GM18499 (cell line): ENCODE measurements at regions not wholly inside any gene's neighbourhood (a gene's known extent, or its start where the extent isn't known, plus 50 kb on each side); places are given as distances from the start of the nearest gene placed in this dataset.

Experiments
- ATAC-seq: cut with Tn5 transposase; IDR thresholded peaks from one replicate; pipeline ENCODE4 v1.9.1; 2021; ENCODE audit warnings: moderate number of reproducible peaks; ENCODE audit not compliant: insufficient read depth, unreplicated experiment

DNA sequence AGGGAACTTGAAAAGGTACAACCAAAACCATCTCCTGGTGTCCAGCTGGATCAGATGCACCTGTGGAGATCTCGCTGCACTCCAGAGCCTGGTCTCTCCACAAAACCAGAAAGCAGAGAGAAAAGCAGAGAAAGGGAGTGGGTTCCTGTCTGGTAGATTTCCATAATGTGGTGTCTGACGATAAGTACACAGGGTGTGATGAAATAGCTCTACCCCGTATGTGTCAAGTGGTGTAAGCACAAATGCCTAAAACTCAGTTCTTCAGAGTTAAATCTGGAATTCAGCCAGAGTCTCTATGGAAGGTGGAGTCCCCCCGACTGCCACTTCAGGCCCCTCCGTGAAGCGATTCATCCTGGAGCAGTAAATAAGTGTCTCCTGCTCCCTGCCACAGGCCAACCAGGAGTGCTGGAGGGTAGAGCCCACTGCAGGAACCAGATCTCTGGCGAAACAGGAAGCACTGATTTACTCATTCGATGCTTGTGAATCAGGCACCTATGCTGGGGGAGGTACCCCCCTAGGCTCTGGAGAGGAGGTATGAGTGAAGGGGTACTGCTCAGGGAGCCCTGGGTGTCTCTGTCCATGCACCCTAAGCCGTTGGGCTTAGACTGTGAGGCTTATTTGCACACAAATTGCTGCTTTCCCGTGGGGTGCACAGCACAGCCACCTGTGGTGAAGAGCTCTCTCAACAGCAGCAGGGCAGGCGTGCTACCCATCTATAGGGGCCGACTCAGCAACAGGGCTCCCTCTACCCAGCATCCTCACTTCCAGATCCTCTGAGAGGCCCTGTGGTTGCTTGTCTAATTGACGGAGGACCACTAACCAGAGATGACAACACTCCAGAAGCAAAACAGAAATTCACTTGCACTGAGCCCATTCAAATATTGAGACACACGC lies 97.1 kb upstream of the MYOCD start:
- ATAC-seq, result no peak

DNA sequence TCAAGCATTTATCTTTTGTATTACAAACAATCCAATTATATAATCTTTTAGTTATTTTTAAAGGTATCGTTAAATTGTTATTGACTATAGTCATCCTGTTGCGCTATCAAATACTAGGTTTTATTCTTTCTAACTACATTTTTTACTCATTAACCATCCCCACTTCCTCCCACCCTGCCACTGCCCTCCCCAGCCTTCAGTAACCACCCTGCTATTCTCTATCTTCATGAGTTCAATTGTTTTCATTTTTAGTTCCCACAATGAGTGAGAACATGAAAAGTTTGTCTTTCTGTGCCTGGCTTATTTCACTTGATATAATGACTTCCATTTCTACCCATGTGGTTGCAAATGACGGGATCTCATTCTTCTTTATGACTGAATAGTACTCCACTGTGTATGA lies 94.1 kb upstream of the MYOCD start:
- no peak for ATAC-seq

DNA sequence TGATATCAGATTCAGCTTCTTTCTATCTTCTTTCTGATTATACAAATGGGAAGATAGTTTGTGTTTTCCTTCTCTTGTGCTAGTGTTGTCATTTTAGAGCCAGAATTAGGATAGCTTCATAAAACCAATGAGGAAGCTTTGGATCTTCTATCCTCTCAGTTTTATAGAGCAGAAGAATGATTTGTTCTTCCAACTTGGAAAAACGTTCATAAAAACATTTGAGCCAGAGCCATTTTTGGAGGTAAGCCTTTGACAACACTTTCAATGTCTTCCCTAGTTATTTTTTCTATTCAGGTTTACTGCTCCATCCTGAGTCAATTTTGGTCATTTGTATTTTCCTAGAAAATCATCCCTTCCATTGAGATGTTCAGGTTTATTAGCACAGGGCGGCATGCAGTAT lies 91.2 kb upstream of the MYOCD start:
- ATAC-seq, result no peak

DNA sequence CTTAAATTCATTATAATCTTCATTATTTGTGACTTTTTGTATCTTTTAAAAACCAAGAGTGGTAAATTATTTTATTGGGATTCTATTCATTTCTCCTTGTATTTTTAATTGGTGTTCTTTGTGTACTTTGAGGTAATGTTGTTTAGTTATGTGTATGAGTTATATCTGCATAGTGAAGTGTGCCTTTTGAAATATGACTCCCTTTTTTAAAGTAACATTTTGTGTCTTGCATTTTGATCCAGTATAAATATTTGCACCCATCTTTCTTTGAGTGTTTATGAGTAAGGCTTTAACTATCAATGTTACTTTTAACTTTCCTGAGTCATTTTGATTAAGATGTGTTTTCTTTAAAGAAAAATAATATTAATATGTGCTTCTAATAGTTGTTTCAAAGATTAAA lies 90.0 kb upstream of the MYOCD start:
- ATAC-seq, result no peak

- ATAC-seq, result no peak
Observed at GRCh38 chr17:12579288-12579687, 86.4 kb upstream of the MYOCD start.

GRCh38 chr17:12580640-12581039 lies 85.0 kb upstream of the MYOCD start:
- ATAC-seq, result no peak

DNA sequence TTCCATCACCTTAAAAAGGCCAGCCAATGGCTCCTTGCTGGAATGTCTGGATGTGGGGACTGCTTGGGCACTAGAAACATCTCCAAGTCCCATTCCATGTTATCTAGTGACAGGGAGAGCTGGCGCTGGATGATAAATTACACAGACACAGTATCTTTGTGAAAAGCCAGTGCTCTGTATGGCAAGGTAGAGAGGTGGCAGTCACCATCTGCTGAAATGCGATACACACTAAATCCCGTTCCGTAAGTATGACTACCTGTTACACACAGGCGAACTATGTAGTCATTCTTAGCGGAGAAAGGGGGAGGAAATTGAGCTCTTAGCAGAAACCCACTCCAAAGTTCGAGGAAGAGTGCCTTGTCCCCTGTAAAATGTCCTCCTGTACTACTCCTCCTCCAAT lies 81.0 kb upstream of the MYOCD start:
- no peak for ATAC-seq

DNA sequence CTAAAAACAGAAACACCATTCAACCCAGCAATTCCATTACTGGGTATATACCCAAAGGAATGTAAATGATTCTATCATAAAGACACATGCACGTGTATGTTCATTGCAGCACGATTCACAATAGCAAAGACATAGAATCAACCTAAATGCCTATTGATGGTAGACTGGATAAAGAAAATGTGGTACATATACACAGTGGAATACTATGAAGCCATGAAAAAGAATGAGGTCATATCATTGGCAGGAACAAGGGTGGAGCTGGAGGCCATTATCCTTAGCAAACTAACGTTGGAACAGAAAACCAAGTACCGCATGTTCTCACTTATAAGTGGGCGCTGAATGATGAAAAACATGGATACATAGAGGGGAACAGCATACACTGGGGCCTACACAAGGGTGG lies 77.2 kb upstream of the MYOCD start:
- ATAC-seq, result no peak

- no peak for ATAC-seq
Observed at GRCh38 chr17:12590417-12590816, 75.3 kb upstream of the MYOCD start.

- ATAC-seq, result no peak
Observed at GRCh38 chr17:12591021-12591735, 74.5 kb upstream of the MYOCD start.

- no peak for ATAC-seq
Observed at GRCh38 chr17:12592941-12593340, 72.7 kb upstream of the MYOCD start.

- ATAC-seq, result no peak
Observed at GRCh38 chr17:12596961-12597360, 68.7 kb upstream of the MYOCD start.

GRCh38 chr17:12597895-12598294 lies 67.8 kb upstream of the MYOCD start:
- no peak for ATAC-seq

GRCh38 chr17:12599186-12599920 lies 66.3 kb upstream of the MYOCD start:
- ATAC-seq, result no peak

GRCh38 chr17:12600349-12600748 lies 65.3 kb upstream of the MYOCD start:
- no peak for ATAC-seq

DNA sequence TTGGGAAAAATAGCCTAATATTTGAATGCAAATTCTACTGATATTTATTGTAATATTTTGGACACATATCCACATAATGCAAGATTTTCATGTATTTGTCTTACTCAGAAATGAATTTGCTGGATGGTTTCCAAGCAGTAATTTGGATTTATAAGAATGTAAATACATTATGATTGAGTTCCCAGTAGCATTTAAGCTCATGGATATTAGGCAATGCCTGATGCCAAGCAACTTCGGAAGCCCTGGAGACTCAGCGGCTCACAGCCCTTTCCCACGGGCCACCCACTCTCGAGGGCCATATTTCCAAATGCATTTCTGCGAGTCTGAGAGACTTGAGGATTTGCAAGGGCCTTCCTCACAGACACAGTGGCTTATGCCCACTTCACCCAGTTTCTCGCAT lies 62.1 kb upstream of the MYOCD start:
- no peak for ATAC-seq

- ATAC-seq, result no peak
Observed at GRCh38 chr17:12605222-12605621, 60.5 kb upstream of the MYOCD start.

GRCh38 chr17:12613566-12613965 lies 52.1 kb upstream of the MYOCD start:
- no peak for ATAC-seq
